GM12878 (cell line): ENCODE measurements at regions not wholly inside any gene's neighbourhood (a gene's known extent, or its start where the extent isn't known, plus 50 kb on each side); places are given as distances from the start of the nearest gene placed in this dataset.

ENCODE experiments used
- ATAC-seq: fragments of 200-7000 bp; cut with Tn5 transposase; 3 replicates; pipeline ENCODE4 v1.9.1; 2020; ENCODE audit warnings: mild to moderate bottlenecking, moderate library complexity
- BruUV-seq: library from RNA; stranded (reverse); fragments of 400-500 nt; replicated peaks from 2 replicates; lab custom pipeline; 2021; lab: Mats Ljungman, UMichigan
- CTCF ChIA-PET: fragments of 300-600 bp; sonication (Branson Sonifier 250); formaldehyde crosslinking; extraction: SDS; loops from one replicate; lab custom pipeline; 2021; ENCODE audit warnings: inconsistent platforms; lab: Yijun Ruan, JAX
- POLR2A ChIA-PET: fragments of 350-600 bp; formaldehyde crosslinking; extraction: SDS; loops from one replicate; lab custom pipeline; 2021; ENCODE audit warnings: inconsistent platforms; lab: Charles Lee
- RAD21 ChIA-PET: fragments of 300-600 bp; sonication (Branson Sonifier 250); formaldehyde crosslinking; loops from one replicate; lab custom pipeline; 2023; ENCODE audit warnings: antibody characterized with exemption; ENCODE audit not compliant: unreplicated experiment; lab: Charles Lee
- SMC1A ChIA-PET: fragments of 300-600 bp; sonication (Branson Sonifier 250); formaldehyde crosslinking; loops from one replicate; lab custom pipeline; 2023; ENCODE audit not compliant: unreplicated experiment, uncharacterized antibody; lab: Charles Lee
- DNase-seq: peaks from one replicate; pipeline ENCODE4 v3.0.0-alpha.2; 2011; ENCODE audit warnings: low read depth, low spot score
- FAIRE-seq: peaks from 3 replicates; lab custom pipeline; 2011; peaks lifted over from hg19 to GRCh38; lab: Jason Lieb, UNC
- H2AFZ ChIP-seq: 2 replicates; pipeline ENCODE4 v1.6.0; 2011; ENCODE audit warnings: low read depth, low read length, control low read depth; ENCODE audit not compliant: control insufficient read depth
- H3K27ac ChIP-seq: 2 replicates; pipeline ENCODE4 v1.5.1; 2011; ENCODE audit warnings: control low read depth; ENCODE audit not compliant: control insufficient read depth, insufficient read depth
- H3K27me3 ChIP-seq, 2 experiments: replicated peaks in 1 of 2; 2 replicates each; pipeline versions ENCODE4 v1.6.0 to v1.6.1; 2011; ENCODE audit warnings: low read length in 1 of 2; ENCODE audit not compliant: control insufficient read depth in 2 of 2, insufficient read depth in 2 of 2
- H3K36me3 ChIP-seq, 2 experiments: 2 replicates each; pipeline ENCODE4 v1.5.1; 2011; ENCODE audit warnings: low read length in 1 of 2; ENCODE audit not compliant: control insufficient read depth in 2 of 2, insufficient read depth in 2 of 2
- H3K4me1 ChIP-seq: 2 replicates; pipeline ENCODE4 v1.6.1; 2011; ENCODE audit warnings: mild to moderate bottlenecking, low read length, moderate library complexity, mixed read lengths; ENCODE audit not compliant: control insufficient read depth, insufficient read depth
- H3K4me2 ChIP-seq: 2 replicates; pipeline ENCODE4 v1.6.0; 2011; ENCODE audit warnings: control low read depth; ENCODE audit not compliant: control insufficient read depth, insufficient read depth
- H3K4me3 ChIP-seq: fragments of 200-600 bp; sonication (generic); 2 replicates; pipeline ENCODE4 v1.5.1; 2016
- H3K79me2 ChIP-seq: 2 replicates; pipeline ENCODE4 v1.6.0; 2011; ENCODE audit warnings: low read length; ENCODE audit not compliant: control insufficient read depth, insufficient read depth
- H3K9ac ChIP-seq: 2 replicates; pipeline ENCODE4 v1.8.0; 2011; ENCODE audit warnings: low read length, control low read depth, mixed read lengths; ENCODE audit not compliant: control insufficient read depth, insufficient read depth
- H3K9me3 ChIP-seq: replicated peaks from 3 replicates; pipeline ENCODE4 v1.5.1; 2011; ENCODE audit warnings: mild to moderate bottlenecking, low read length; ENCODE audit not compliant: control insufficient read depth, insufficient read depth
- H4K20me1 ChIP-seq: 2 replicates; pipeline ENCODE4 v1.6.0; 2011; ENCODE audit not compliant: control insufficient read depth, insufficient read depth
- CBX5 ChIP-seq: sonication (generic); IDR thresholded peaks from 2 replicates; pipeline ENCODE4 v1.6.1; 2016; ENCODE audit warnings: low read depth, moderate library complexity, mild to moderate bottlenecking, inconsistent platforms
- CREM ChIP-seq: IDR thresholded peaks from 2 replicates; pipeline ENCODE4 v1.6.1; 2014; ENCODE audit warnings: antibody characterized with exemption, low read depth
- E4F1 ChIP-seq: fragments of 450-650 bp; IDR thresholded peaks from 2 replicates; pipeline ENCODE4 v1.6.1; 2018; ENCODE audit warnings: borderline replicate concordance, mild to moderate bottlenecking; ENCODE audit not compliant: partially characterized antibody
- EED ChIP-seq: sonication (generic); IDR thresholded peaks from 2 replicates; pipeline ENCODE4 v1.6.1; 2016; ENCODE audit warnings: antibody characterized with exemption, low read depth
- ELK1 ChIP-seq: IDR thresholded peaks from 2 replicates; pipeline ENCODE4 v1.6.1; 2012; ENCODE audit warnings: low read depth, low read length, improper control_type of control experiment
- FOXM1 ChIP-seq: IDR thresholded peaks from 2 replicates; pipeline ENCODE4 v1.6.1; 2012; ENCODE audit warnings: low read depth, mild to moderate bottlenecking, inconsistent platforms, low read length, moderate library complexity
- NR2F1 ChIP-seq: fragments of 450-650 bp; conservative IDR thresholded peaks from 2 replicates; pipeline ENCODE4 v1.6.1; 2017; ENCODE audit warnings: mild to moderate bottlenecking
- POLR2A ChIP-seq: IDR thresholded peaks from 2 replicates; pipeline ENCODE4 v1.6.1; 2011; ENCODE audit warnings: low read depth, mild to moderate bottlenecking, low read length
- RBBP5 ChIP-seq: fragments of 200-600 bp; sonication (generic); conservative IDR thresholded peaks from 2 replicates; pipeline ENCODE4 v1.6.1; 2016
- SUZ12 ChIP-seq: fragments of 200-600 bp; sonication (generic); IDR thresholded peaks from one replicate; pipeline ENCODE4 v1.6.1; 2018; ENCODE audit warnings: antibody characterized with exemption, mild to moderate bottlenecking; ENCODE audit not compliant: unreplicated experiment
- TBL1XR1 ChIP-seq: IDR thresholded peaks from 2 replicates; pipeline ENCODE4 v1.6.1; 2012; ENCODE audit warnings: low read depth, low read length, improper control_type of control experiment
- ZBTB33 ChIP-seq: fragments of 450-650 bp; IDR thresholded peaks from 2 replicates; pipeline ENCODE4 v1.6.1; 2017; ENCODE audit warnings: mild to moderate bottlenecking
- ZNF207 ChIP-seq: fragments of 450-650 bp; IDR thresholded peaks from 2 replicates; pipeline ENCODE4 v1.6.1; 2014; ENCODE audit warnings: antibody characterized with exemption, mild to moderate bottlenecking, borderline replicate concordance
- ZNF217 ChIP-seq: fragments of 450-650 bp; IDR thresholded peaks from 2 replicates; pipeline ENCODE4 v1.6.1; 2017; ENCODE audit warnings: antibody characterized with exemption, mild to moderate bottlenecking
- ZNF384 ChIP-seq: IDR thresholded peaks from 2 replicates; pipeline ENCODE4 v1.6.1; 2012; ENCODE audit warnings: low read depth, mild to moderate bottlenecking, low read length, improper control_type of control experiment, borderline replicate concordance
- ZSCAN29 ChIP-seq: fragments of 450-650 bp; IDR thresholded peaks from 2 replicates; pipeline ENCODE4 v1.6.1; 2017; ENCODE audit warnings: mild to moderate bottlenecking, moderate library complexity
- ZZZ3 ChIP-seq: IDR thresholded peaks from 2 replicates; pipeline ENCODE4 v1.6.1; 2011; ENCODE audit warnings: low read depth; ENCODE audit not compliant: control insufficient read depth, insufficient read length
- whole genome bisulfite sequencing: methylation state at CpG from one replicate; pipeline ENCODE4 v1.1.6; 2016; ENCODE audit warnings: low lambda C conversion rate; ENCODE audit not compliant: insufficient replicate concordance, insufficient coverage; ENCODE audit errors: missing lambda C conversion rate; 5-methylcytosine and 5-hydroxymethylcytosine counted together
- in situ Hi-C: fragments of 300-500 bp; cut with MboI; formaldehyde crosslinking; loops from 9 replicates; pipeline ENCODE4 v1.14.3; 2018; ENCODE audit warnings: mixed read lengths
- intact Hi-C: fragments of 100-400 bp; cut with micrococcal nuclease; formaldehyde crosslinking; loops from one replicate; pipeline ENCODE4 v1.14.2; 2022; ENCODE audit not compliant: unreplicated experiment

- Histone ChIP-seq H3K36me3 (no peaks in the 10 kb centered on the region), H2AFZ (no peak overlapping the region), H4K20me1 (no peaks in the 10 kb centered on the region), H3K27ac (no peak overlapping the region), H3K4me3 (no peak overlapping the region), H3K9me3 (no peaks in the 10 kb centered on the region), H3K9ac (no peak overlapping the region), H3K4me1 (no peaks in the 10 kb centered on the region), H3K79me2 (no peaks in the 10 kb centered on the region), H3K27me3 (no peaks in the 10 kb centered on the region; a peak in 1 of 4 replicates), H3K4me2 (no peak overlapping the region)
- BruUV-seq = no TSS peak
- WGBS = 21% methylated on average over 8 of the region's 8 CpGs
- FAIRE-seq = no peak
- in situ Hi-C loops = no loop called here
- intact Hi-C loops = no loop called here
- ChIA-PET CTCF (interaction anchor here (0.7 kb wide), 1 partner anchor 86 kb away, joined by 3 read pairs; no protein-coding TSS in a partner anchor), RAD21 (no interaction called here), POLR2A (interaction anchor here (0.6 kb wide), 1 partner anchor 11 kb away, joined by 3 read pairs; no protein-coding TSS in a partner anchor), SMC1A (no interaction called here)
- no peak for ATAC-seq
- TF ChIP-seq NR2F1 (no peak), ZBTB33 (no peak), CREM (no peak), ZNF207 (no peak), FOXM1 (no peak), SUZ12 (no peak), ZSCAN29 (no peak), EED (no peak), ZNF217 (no peak), ELK1 (no peak), TBL1XR1 (no peak), E4F1 (no peak), CBX5 (no peak), POLR2A (no peak), RBBP5 (no peak), ZZZ3 (no peak), ZNF384 (no peak)
- DNase-seq = no peak
These were observed 136.5 kb upstream of the PDE10A start for GRCh38 chr6:165799391-165800153.
